Aorta (tissue), 5 donors: ENCODE measurements at regions not wholly inside any gene's neighbourhood (a gene's known extent, or its start where the extent isn't known, plus 50 kb on each side); places are given as distances from the start of the nearest gene placed in this dataset.

Experiments used
- ATAC-seq: fragments of 200-7000 bp; cut with Tn5 transposase; one replicate; pipeline ENCODE4 v1.9.1; 2022; ENCODE audit warnings: moderate library complexity; ENCODE audit not compliant: low FRiP score
- DNase-seq, 2 donors: peaks; one replicate each; pipeline ENCODE4 v3.0.0-alpha.2; 2020
- H3K27ac ChIP-seq, 2 donors: one replicate each; pipeline ENCODE4 v1.5.1; 2013; ENCODE audit warnings: low read length in 2 of 2, mild to moderate bottlenecking in 2 of 2, moderate library complexity in 2 of 2, control low read depth in 1 of 2, inconsistent platforms in 1 of 2, low read depth in 1 of 2
- H3K27me3 ChIP-seq, 2 donors: one replicate each; pipeline ENCODE4 v1.6.1; 2013; ENCODE audit warnings: control low read depth in 1 of 2, low read length in 1 of 2, mild to moderate bottlenecking in 1 of 2, moderate library complexity in 1 of 2; ENCODE audit not compliant: insufficient read depth in 2 of 2, control insufficient read depth in 1 of 2
- H3K36me3 ChIP-seq, 2 donors: one replicate each; pipeline ENCODE4 v1.6.1; 2013; ENCODE audit warnings: control low read depth in 1 of 2, low read length in 1 of 2, mild to moderate bottlenecking in 1 of 2; ENCODE audit not compliant: insufficient read depth in 2 of 2, control insufficient read depth in 1 of 2
- H3K4me1 ChIP-seq, 2 donors: one replicate each; pipeline ENCODE4 v1.6.1; 2013; ENCODE audit warnings: low read length in 2 of 2, control low read depth in 1 of 2, mild to moderate bottlenecking in 1 of 2, moderate library complexity in 1 of 2; ENCODE audit not compliant: insufficient read depth in 2 of 2, control insufficient read depth in 1 of 2
- H3K4me3 ChIP-seq, 2 donors: one replicate each; pipeline ENCODE4 v1.5.1; 2013; ENCODE audit warnings: low read length in 2 of 2, control low read depth in 1 of 2, mild to moderate bottlenecking in 1 of 2
- H3K9me3 ChIP-seq: one replicate; pipeline ENCODE4 v1.6.1; 2013; ENCODE audit warnings: mild to moderate bottlenecking, low read length; ENCODE audit not compliant: control insufficient read depth
- WGBS, 2 donors: extraction: QIAGEN DNeasy Blood & Tissue Kit; methylation state at CpG; one replicate each; pipeline ENCODE4 v1.1.7; 2013; 5-methylcytosine and 5-hydroxymethylcytosine counted together
- intact Hi-C, 2 donors: fragments of 100-400 bp; cut with DNase I; formaldehyde crosslinking; loops; one replicate each; pipeline versions ENCODE4 v1.14.2 to v1.15.0; 2022
- donor health status: healthy with polysubstance abuse.
- donor health status: Bipolar disorder and iron deficiency.
- donor health status: DM: no; HTN: no; CAD: no.
- donor health status: DM: no; HTN: no; CAD: no.
- donor health status: DM: yes; HTN: yes; CAD: no.

DNA sequence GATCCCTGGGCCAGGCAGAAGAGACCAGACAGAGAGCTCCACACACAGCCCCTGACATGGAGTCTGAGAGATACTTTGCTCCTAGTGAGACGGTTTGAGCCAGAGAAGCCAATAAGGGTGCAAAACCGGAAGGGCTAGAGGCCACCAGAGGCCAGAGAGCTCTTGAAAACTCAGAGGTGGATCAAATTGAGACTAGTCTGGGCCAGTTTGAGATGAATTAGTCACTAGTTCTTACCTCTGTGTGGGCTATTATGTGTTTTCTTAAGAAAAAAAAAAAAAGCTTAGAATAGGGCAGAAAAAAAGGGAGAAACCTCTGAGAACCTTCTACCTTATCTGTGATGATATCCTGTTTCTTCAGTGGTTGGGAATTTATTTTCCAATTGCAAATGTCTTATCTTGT lies 110.4 kb upstream of the EDNRA start:
- no peaks in the 10 kb centered on the region for H3K9me3 ChIP-seq
- H3K4me1 ChIP-seq, result no peaks in the 10 kb centered on the region
- DNase-seq (no peak), ATAC-seq (no peak)
- no peak overlapping the region for H3K27ac ChIP-seq
- H3K4me3 ChIP-seq, result no peak overlapping the region
- intact Hi-C loops, result no loop called here
- WGBS, 2 donors, result 90% methylated on average over 2 of the region's 2 CpGs
- no peaks in the 10 kb centered on the region for H3K27me3 ChIP-seq
- H3K36me3 ChIP-seq, result no peaks in the 10 kb centered on the region

DNA sequence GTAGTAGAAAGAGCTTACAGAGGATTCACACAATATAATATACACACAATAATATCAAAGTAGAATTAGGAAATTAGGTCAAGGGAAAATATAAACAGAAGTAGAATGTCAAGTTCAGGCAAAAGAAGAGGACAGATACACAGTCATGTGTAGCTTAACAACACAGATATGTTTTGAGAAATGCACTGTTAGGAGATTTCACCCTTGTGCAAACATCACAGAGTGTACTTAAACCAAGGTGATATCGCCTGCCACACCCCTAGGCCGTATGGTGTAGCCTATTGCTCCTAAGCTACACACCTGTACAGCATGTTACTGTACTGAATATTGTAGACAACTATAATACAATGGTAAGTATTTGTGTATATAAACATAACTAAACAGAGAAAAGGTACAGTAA lies 110.0 kb upstream of the EDNRA start:
- H3K27ac ChIP-seq, result no peak overlapping the region
- ATAC-seq (no peak), DNase-seq (no peak)
- WGBS, 2 donors, result 94 to 98% methylated on average over 2 of the region's 2 CpGs
- no peaks in the 10 kb centered on the region for H3K27me3 ChIP-seq
- no peaks in the 10 kb centered on the region for H3K4me1 ChIP-seq
- intact Hi-C loops, result no loop called here
- no peaks in the 10 kb centered on the region for H3K9me3 ChIP-seq
- no peak overlapping the region for H3K4me3 ChIP-seq
- no peaks in the 10 kb centered on the region for H3K36me3 ChIP-seq

GRCh38 chr4:147371661-147372060 lies 109.2 kb upstream of the EDNRA start:
- DNase-seq (no peak), ATAC-seq (no peak)
- Histone ChIP-seq H3K36me3 (no peaks in the 10 kb centered on the region), H3K9me3 (no peaks in the 10 kb centered on the region), H3K4me1 (no peaks in the 10 kb centered on the region), H3K27me3 (no peaks in the 10 kb centered on the region), H3K27ac (no peak overlapping the region), H3K4me3 (no peak overlapping the region)
- intact Hi-C loops, result no loop called here

DNA sequence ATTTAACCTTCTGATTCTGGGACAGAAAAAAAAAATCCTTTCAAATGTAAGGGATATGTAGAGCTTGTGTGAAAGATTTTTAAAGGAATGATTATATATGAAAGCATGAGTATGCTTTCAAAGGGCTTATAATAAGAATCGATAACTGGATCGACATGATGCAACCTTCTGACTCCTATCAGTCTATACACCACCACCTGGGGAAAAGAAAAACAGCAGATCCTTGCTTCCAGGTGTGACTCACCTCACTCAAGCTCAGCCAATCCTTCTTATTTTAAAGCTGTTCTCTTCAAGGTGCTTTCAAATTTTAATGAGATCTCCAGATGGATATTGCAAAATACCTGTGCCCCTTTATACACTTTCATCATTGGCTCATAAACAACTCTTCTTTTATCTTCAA lies 102.1 kb upstream of the EDNRA start:
- ATAC-seq (no peak), DNase-seq (no peak)
- no peak overlapping the region for H3K27ac ChIP-seq
- no peak overlapping the region for H3K4me3 ChIP-seq
- WGBS, 2 donors, result 83% methylated on average over 2 of the region's 2 CpGs
- intact Hi-C loops, result no loop called here
- H3K4me1 ChIP-seq, result no peaks in the 10 kb centered on the region
- H3K27me3 ChIP-seq, result no peaks in the 10 kb centered on the region
- no peaks in the 10 kb centered on the region for H3K36me3 ChIP-seq
- H3K9me3 ChIP-seq, result no peaks in the 10 kb centered on the region

DNA sequence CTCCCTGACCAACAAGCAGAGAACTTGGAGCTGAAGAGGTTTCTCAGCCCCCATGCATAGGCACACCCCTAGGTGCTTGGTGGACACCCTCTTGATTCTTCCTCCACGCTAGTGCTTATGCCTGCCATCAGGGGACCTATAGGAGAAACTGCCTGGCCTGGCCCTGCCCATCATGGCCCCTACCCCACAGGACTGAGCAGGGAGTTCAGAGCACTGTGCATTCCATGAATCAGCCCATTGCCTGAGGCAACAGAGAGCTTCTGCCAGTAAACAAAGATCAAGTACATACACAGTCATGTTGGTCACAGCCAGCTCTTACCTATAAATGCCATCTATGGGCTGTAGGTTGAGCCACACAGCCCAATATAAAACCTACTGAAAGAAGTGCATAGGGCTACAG lies 99.1 kb upstream of the EDNRA start:
- ATAC-seq, result no peak
- Histone ChIP-seq H3K4me1 (no peaks in the 10 kb centered on the region), H3K27ac (no peak overlapping the region), H3K27me3 (no peaks in the 10 kb centered on the region), H3K36me3 (no peaks in the 10 kb centered on the region), H3K4me3 (no peak overlapping the region), H3K9me3 (no peaks in the 10 kb centered on the region)
- DNase-seq, result no peak
- WGBS, 2 donors, result 88 to 90% methylated on average over 1 of the region's 1 CpG
- intact Hi-C loops, result no loop called here

- 68 to 74% methylated on average over 1 of the region's 1 CpG for WGBS, 2 donors
- no peak for DNase-seq
- H3K27ac ChIP-seq, result no peak overlapping the region
- no peaks in the 10 kb centered on the region for H3K4me1 ChIP-seq
- H3K36me3 ChIP-seq, result no peaks in the 10 kb centered on the region
- intact Hi-C loops, result no loop called here
- no peak for ATAC-seq
- H3K9me3 ChIP-seq, result no peaks in the 10 kb centered on the region
- H3K4me3 ChIP-seq, result no peak overlapping the region
- H3K27me3 ChIP-seq, result no peaks in the 10 kb centered on the region
These were observed 92.9 kb upstream of the EDNRA start for GRCh38 chr4:147388018-147388417.

DNA sequence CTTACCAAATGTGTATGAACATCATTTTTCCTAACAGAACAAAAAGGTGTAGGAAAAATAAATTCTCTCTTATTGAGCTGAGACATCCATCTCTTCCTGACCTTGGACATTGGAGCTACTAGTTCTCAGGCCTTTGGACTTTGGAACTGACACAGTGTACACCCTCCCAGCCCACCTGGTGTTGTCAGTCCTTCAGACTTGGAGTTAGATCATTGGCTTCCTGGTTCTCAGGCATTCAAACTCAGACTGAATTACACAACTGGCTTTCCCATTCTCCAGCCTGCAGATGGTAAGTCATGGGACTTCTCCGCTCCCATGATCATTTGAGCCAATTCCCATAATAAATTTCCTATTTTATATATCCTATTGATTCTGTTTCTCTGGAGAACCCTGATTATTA lies 84.8 kb upstream of the EDNRA start:
- intact Hi-C loops, result no loop called here
- Histone ChIP-seq H3K4me1 (no peaks in the 10 kb centered on the region), H3K27me3 (no peaks in the 10 kb centered on the region), H3K9me3 (peaks cover 2% of the 10 kb centered on the region), H3K27ac (no peak overlapping the region), H3K36me3 (no peaks in the 10 kb centered on the region), H3K4me3 (no peak overlapping the region)
- 0% methylated on average over 1 of the region's 1 CpG for WGBS, 2 donors
- DNase-seq (no peak), ATAC-seq (no peak)

DNA sequence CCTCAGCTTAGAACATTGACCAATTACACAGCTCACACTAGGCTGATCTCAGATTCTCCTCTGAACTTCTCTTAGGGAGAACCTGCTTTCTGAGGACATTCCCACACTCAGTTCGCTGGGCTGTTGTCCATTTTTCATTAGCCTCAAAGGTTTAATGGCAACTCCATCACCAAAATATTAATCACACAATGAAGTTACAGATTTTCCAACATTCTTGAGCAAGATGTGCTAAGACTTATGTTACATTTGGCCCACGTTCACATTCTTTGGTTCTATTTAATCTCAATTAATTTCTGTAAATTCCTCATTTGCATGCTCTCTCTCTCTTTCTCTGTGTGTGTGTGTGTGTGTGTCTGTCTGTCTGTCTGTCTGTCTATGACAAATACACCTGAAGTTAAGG lies 82.3 kb upstream of the EDNRA start:
- H3K4me3 ChIP-seq, result no peak overlapping the region
- H3K36me3 ChIP-seq, result no peaks in the 10 kb centered on the region
- H3K9me3 ChIP-seq, result peaks cover 2% of the 10 kb centered on the region
- no peaks in the 10 kb centered on the region for H3K4me1 ChIP-seq
- DNase-seq, result no peak
- intact Hi-C loops, result no loop called here
- no peak for ATAC-seq
- H3K27ac ChIP-seq, result no peak overlapping the region
- WGBS, 2 donors, result 53 to 64% methylated on average over 2 of the region's 2 CpGs
- H3K27me3 ChIP-seq, result no peaks in the 10 kb centered on the region

DNA sequence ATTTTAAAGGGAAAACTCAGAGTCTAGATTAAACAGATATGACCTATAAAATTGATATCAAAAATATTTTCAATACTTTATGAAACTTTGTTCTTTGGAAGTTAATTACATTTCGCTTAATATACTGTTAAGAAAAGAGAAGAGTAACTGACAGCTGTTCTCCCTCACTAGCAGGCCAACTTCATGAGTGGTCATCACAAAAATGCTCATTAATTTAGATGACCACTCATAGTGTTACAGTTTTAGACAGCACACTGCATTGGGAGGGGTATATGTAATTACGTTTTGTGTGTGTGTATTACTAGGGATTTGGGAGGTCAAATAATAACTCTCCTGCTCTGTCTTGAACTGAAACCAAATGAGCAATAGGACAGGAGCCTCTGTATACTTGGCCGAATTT lies 80.2 kb upstream of the EDNRA start:
- Histone ChIP-seq H3K4me1 (no peaks in the 10 kb centered on the region), H3K27ac (no peak overlapping the region), H3K4me3 (no peak overlapping the region), H3K9me3 (peaks cover 2% of the 10 kb centered on the region), H3K36me3 (no peaks in the 10 kb centered on the region), H3K27me3 (no peaks in the 10 kb centered on the region)
- 87 to 92% methylated on average over 3 of the region's 3 CpGs for WGBS, 2 donors
- intact Hi-C loops, result no loop called here
- no peak for ATAC-seq
- DNase-seq, result no peak

DNA sequence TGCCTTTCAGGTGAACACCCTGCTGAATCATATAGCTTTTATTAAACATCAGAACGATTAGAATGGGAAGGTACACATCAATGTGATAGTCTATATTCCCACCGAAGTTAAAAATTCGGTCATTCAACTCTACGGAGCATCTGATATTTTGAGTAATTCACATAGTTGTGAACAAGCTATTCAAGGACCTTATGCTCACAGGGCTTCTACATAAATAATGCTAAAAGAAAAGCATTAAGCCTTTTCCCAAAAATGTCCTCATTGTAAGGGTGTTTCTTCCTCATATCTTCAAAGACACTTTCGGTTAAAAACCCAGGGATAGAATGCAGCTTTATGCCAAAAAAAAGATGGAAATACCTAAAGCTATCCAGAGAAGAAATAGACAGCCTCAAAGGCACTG lies 79.7 kb upstream of the EDNRA start:
- Histone ChIP-seq H3K4me1 (no peaks in the 10 kb centered on the region), H3K9me3 (no peaks in the 10 kb centered on the region), H3K36me3 (no peaks in the 10 kb centered on the region), H3K27ac (no peak overlapping the region), H3K27me3 (no peaks in the 10 kb centered on the region), H3K4me3 (no peak overlapping the region)
- ATAC-seq (no peak), DNase-seq (no peak)
- 64 to 69% methylated on average over 5 of the region's 5 CpGs for WGBS, 2 donors
- intact Hi-C loops, result no loop called here
